ENCODE measurements at regions not wholly inside any gene's neighbourhood (a gene's known extent, or its start where the extent isn't known, plus 50 kb on each side); places are given as distances from the start of the nearest gene placed in this dataset.

- no peak overlapping the region for H3K4me3 ChIP-seq (ENCODE audit: low read depth, low read length)
- no peak for DNase-seq (ENCODE audit: low read depth)
- TF ChIP-seq CTCF (IDR thresholded peaks at IDR 0.05; ENCODE audit: low read depth, low read length, missing control alignments): no peak
Measured at GRCh38 chr17:33513769-33514168, 220.7 kb upstream of the ASIC2 start.

GRCh38 chr17:33514369-33514768, 221.3 kb upstream of the ASIC2 start:
- H3K4me3 ChIP-seq (ENCODE audit: low read depth, low read length): no peak overlapping the region
- TF ChIP-seq CTCF (IDR thresholded peaks at IDR 0.05; ENCODE audit: low read depth, low read length, missing control alignments): no peak
- no peak for DNase-seq (ENCODE audit: low read depth)

GRCh38 chr17:33515974-33516373, 222.9 kb upstream of the ASIC2 start:
- H3K4me3 ChIP-seq (ENCODE audit: low read depth, low read length): no peak overlapping the region
- no peak for DNase-seq (ENCODE audit: low read depth)
- TF ChIP-seq CTCF (IDR thresholded peaks at IDR 0.05; ENCODE audit: low read depth, low read length, missing control alignments): no peak

GRCh38 chr17:33516645-33517044, 223.6 kb upstream of the ASIC2 start:
- no peak for TF ChIP-seq CTCF (IDR thresholded peaks at IDR 0.05; ENCODE audit: low read depth, low read length, missing control alignments)
- H3K4me3 ChIP-seq (ENCODE audit: low read depth, low read length): no peak overlapping the region
- no peak for DNase-seq (ENCODE audit: low read depth)

GRCh38 chr17:33517746-33518145, 224.7 kb upstream of the ASIC2 start:
- H3K4me3 ChIP-seq (ENCODE audit: low read depth, low read length): no peak overlapping the region
- DNase-seq (ENCODE audit: low read depth): no peak
- no peak for TF ChIP-seq CTCF (IDR thresholded peaks at IDR 0.05; ENCODE audit: low read depth, low read length, missing control alignments)

- DNase-seq (ENCODE audit: low read depth): no peak
Measured at GRCh38 chr17:33519692-33520091, 226.6 kb upstream of the ASIC2 start.

More at GRCh38 chr17:33519692-33520091, 226.6 kb upstream of the ASIC2 start:
- TF ChIP-seq CTCF (IDR thresholded peaks at IDR 0.05; ENCODE audit: low read depth, low read length, missing control alignments): no peak
- no peak overlapping the region for H3K4me3 ChIP-seq (ENCODE audit: low read depth, low read length)

Data from GM12864 (cell line).